GM21528 (cell line): ENCODE measurements at regions not wholly inside any gene's neighbourhood (a gene's known extent, or its start where the extent isn't known, plus 50 kb on each side); places are given as distances from the start of the nearest gene placed in this dataset.

Experiments
- ATAC-seq: cut with Tn5 transposase; IDR thresholded peaks from one replicate; pipeline ENCODE4 v1.9.1; 2021; ENCODE audit warnings: mild to moderate bottlenecking, moderate library complexity; ENCODE audit not compliant: unreplicated experiment, low FRiP score

DNA sequence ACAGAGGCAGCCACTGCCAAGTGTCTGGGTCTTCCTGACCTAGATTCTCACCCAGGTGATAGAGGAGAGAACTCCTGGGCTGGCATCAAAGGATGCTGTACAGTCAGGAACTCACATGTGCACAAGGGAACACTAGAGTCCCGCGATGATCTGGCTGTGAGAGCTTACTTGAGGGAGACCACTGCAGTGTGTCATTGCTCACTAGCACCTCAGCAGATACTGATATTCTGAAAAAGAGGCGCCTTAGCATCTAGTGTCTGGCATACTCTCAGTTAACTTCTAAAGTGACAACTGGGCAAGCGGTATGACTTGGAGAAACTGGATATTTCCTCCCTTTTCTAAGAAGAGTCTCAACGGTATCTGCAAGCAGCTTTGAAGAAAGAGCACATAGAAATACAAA, 189.9 kb downstream of the CMPK2 start:
- no peak for ATAC-seq

DNA sequence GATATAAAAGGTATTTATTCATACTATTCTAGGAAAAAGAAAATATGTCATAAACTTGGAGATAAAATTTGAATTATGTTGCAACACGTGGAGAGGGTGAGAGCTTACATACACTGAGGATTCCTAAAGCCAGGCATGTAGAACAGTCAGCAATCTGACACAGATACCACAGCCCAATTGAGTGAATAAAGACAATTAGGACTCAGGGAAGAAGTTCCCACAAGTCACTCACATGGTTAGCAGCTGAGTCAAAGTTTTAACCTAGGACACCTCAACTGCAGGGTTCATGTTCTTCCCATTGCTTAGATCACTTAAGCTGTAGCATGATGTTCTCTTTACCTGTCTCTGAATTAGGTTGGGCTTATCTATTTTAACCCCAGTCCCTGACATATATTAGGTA, 189.5 kb downstream of the CMPK2 start:
- no peak for ATAC-seq

- no peak for ATAC-seq
Observed at GRCh38 chr2:6676776-6677175, 188.9 kb downstream of the CMPK2 start.

DNA sequence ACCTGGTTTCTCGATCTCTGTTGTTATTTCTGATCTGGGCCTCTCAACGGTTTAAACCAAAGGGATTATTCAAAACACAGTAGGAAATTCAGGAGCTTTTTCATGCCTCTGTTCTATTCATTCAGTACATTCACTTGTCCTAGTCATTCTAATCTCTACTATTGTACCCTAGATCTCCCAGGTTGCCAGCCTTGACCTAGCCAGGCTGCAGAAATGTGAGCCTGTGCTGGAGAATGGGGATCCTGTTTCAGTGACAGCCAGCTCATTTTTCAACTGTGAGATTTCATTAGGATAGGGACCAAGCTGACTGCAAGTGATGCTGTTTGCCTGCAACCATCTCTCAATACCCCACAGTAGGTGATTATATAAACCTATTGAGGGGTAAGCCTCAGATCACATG, 186.2 kb downstream of the CMPK2 start:
- ATAC-seq, result no peak

DNA sequence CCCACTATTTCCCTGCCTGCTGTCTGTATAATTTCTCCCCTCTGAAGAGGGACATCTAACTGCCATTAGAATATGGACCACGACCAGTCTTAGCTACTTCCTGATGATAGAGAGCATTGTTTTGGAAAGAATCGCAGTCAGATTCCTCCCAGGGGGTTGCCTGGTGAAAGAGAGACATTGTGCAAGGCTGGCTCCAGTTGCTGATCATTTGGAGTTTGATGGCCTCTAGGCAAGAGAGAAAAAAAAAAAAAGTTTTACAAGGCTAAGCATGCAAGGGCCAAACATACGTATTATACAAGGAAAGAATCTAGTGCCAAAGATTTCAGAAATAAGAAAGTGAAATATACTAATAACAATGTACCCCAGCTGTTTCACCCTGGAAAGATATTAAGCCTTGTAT, 182.2 kb downstream of the CMPK2 start:
- ATAC-seq, result no peak

DNA sequence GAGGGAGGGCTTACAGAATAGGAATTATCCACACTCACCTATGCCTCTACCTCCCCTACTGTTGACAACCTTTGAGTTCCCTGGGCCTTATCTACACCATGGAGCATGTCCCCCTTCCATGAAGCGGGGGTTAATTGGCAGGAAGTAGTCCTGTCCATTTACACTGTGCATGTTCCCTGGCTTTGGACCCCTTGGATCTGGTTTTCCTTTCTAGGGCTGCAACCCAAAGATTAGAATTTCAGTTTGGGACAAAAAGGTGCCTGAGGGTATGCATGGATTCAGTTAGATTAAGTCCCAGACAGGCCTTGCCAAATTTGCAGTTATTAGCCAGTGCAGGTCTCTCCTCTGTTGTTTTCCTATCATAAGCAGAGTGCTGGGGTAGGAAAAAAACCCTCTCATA, 180.3 kb downstream of the CMPK2 start:
- no peak for ATAC-seq

GRCh38 chr2:6692056-6692455, 173.7 kb downstream of the CMPK2 start:
- no peak for ATAC-seq

GRCh38 chr2:6692819-6693218, 172.9 kb downstream of the CMPK2 start:
- no peak for ATAC-seq

DNA sequence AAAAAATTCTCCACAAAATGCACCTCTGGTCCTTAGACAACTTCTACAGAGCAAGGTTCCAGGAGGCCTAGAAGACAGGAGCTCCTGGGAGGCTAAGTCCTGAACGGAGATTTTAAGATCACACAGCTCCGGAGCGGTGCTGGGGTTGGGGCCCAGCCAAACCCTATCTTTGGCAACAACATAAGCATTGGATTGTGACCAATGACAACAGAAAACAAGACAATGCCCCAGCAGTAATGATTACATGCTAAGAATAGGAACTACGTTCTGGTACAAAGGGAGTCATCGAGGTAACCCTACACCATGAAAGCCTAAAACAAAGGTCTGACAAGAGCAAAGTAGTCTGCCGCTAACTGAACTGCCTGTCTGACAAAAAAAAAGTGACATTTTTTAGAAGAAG, 171.2 kb downstream of the CMPK2 start:
- no peak for ATAC-seq

DNA sequence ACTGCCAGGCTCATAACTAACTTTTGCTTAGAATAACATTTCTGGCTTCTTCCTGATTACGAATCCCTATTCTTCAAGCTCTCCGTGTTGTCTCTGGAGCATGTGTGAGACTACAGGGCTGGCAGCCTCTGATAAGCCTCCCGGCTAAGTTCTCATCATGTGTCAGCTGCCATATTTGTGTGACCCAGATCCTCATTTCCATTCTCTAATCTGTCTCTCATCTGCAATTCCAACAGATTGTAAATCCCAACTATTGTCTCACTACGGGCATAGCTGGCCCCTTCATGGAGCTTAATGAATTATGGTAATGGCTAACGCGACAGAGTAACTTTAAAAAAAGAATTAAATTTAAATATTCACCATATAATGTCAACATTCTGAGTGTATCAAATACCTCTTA, 165.4 kb downstream of the CMPK2 start:
- no peak for ATAC-seq

DNA sequence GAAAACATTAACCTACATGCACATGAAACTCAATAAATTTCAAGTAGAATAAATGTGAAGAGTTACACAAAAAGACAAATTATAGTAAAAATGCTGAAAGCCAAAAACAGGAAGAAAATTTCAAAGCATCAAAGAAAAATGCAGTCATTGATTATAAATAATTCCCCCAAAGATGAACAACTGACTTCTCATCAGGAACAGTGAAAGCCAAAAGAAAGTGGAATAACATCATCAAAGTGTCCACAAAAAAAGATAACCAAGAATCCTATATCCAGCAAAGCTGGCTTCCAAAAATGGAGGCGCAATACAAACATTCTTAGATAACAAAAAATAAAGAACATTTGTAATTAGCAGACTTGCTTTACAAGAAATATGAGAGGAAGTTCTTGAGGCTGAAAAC, 161.6 kb downstream of the CMPK2 start:
- no peak for ATAC-seq

DNA sequence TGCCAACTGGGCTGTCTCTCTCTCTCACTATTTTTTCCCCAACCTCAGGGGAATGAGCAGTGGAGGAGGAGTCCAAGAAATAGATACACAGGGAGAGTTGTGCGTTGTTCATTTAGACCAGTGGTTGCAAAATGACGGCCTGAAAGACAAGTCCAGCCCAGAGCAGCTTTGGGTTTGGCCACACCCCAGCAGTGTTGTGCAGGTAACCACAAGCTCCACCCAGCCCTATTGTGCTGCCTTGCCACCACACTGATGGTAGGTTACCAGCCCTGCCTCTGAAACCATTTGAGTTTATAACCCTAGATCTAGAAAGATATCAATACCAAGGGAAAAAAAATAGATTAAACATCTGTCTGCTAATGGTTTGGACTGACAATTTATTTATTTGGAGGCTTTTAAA, 144.3 kb downstream of the CMPK2 start:
- ATAC-seq, result no peak

DNA sequence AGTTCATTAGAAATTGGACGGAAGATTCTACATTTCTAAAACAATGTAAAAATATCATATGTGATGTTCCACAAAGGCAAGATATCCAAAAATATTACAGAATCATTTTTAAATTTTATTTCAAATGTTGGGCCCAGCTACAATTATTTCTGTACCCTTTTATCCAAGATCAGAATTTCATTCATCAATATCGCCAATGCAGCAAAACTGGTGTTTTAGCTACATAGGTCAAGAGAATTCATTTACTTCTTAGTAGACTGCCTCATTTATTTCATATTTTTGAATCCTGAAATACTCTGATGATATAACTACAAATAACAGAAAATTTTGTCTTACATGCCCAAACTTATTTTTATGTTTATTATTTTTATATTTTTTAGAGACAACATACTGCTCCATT, 143.1 kb downstream of the CMPK2 start:
- no peak for ATAC-seq

GRCh38 chr2:6723865-6724604, 141.7 kb downstream of the CMPK2 start:
- no peak for ATAC-seq

GRCh38 chr2:6724605-6725140, 141.0 kb downstream of the CMPK2 start:
- no peak for ATAC-seq

- ATAC-seq, result no peak
Observed at GRCh38 chr2:6728156-6728555, 137.6 kb downstream of the CMPK2 start.

- ATAC-seq, result no peak
Observed at GRCh38 chr2:6730003-6730402, 135.7 kb downstream of the CMPK2 start.

GRCh38 chr2:6730649-6731532, 134.8 kb downstream of the CMPK2 start:
- no peak for ATAC-seq

DNA sequence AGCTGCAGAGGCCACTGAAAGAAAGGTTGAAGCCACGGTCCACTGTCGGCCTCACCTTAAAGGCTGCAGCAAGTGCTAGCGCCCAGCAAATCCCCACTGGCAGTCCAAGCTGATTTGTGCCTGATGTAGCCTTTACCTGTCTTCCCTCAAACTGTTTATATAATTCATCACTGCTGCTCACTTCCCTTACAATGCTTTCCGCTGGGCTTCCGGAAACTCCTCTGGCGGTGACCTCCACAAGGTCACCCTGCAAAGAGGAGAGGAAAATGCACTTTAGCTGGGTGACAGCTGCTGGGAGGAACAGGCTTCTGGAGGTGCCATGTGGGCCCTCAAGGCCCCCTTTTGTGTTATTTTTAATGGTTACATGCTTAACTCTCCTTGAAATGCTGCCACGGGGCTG, 126.2 kb downstream of the CMPK2 start:
- ATAC-seq, result no peak

DNA sequence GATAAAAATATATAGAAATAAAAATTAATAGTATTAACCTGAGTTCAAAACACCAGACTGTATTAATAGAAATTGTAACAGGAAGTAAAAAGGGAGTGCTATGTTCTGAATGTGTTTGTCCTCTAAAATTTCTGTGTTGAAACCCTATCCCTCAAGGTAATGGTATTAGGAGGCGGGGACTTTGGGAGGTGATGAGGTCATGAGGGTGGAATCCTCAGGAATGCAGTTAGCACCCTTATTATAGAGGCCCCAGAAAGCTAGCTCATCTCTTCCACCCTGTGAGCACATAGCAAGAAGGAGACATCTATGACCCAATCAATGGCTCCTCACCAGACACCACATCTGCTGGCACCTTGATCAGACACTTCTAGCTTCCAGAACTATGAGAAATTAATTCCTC, 124.5 kb downstream of the CMPK2 start:
- ATAC-seq, result no peak

DNA sequence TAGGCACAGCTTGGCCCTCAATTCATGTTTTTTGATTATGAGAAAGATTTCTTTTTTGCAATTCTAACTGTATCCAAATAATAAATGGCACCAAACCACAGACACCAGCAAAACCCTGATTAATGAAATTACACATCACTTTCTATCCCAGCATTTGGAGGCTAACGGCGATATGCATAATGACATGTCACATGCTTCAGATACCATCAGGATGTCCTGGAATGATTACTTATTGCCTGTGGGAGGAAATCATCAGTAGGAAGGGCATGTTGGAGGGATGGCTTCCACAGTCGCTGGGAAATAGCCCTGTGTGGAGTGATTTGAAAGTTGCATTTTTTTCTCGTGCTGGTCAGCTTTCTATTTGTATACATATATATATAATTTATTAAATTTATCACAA, 121.7 kb downstream of the CMPK2 start:
- ATAC-seq, result no peak

DNA sequence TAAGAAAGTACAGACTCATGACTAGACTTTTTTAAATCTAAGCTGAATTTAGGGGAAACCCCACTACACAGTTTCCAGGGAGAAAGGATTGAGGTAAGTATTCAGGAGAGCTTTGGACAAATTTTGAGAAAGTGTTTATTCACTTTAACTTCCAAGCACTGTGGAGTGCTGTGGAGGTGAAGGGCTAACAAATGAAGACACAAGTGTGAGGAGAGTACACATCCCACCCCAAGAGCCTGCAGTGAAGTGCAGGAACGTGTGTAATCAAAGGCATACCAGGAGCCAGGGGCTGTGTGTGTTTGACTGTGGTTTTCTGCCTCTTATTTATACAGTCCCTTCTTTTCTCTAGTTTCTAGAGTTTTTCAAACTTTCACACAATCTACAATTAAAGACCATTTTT, 118.3 kb downstream of the CMPK2 start:
- no peak for ATAC-seq
